ENCODE measurements at regions not wholly inside any gene's neighbourhood (a gene's known extent, or its start where the extent isn't known, plus 50 kb on each side); places are given as distances from the start of the nearest gene placed in this dataset.

- DNase-seq (no peak), ATAC-seq (no peak)
- H3K36me3 Mint-ChIP-seq: peaks cover 0 to 6% (median 0%) of the 10 kb centered on the region in 3 donors
- POLR2A ChIA-PET: no interaction called here
- H3K4me3 Mint-ChIP-seq: no peak overlapping the region
- H3K4me1 Mint-ChIP-seq: no peaks in the 10 kb centered on the region
- H3K27ac Mint-ChIP-seq: no peak overlapping the region
- peaks cover 0 to 25% (median 17%) of the 10 kb centered on the region in 5 donors for H3K27me3 Mint-ChIP-seq
- H3K9me3 Mint-ChIP-seq: peaks cover 0 to 13% (median 4%) of the 10 kb centered on the region in 9 donors
Measured at GRCh38 chr22:47333625-47334024, 571.2 kb downstream of the TBC1D22A start.

GRCh38 chr22:47332246-47332980, 570.0 kb downstream of the TBC1D22A start:
- no peaks in the 10 kb centered on the region for H3K4me1 Mint-ChIP-seq
- POLR2A ChIA-PET: no interaction called here
- peaks cover 0 to 28% (median 22%) of the 10 kb centered on the region in 5 donors for H3K27me3 Mint-ChIP-seq
- H3K9me3 Mint-ChIP-seq: peaks cover 0 to 13% (median 4%) of the 10 kb centered on the region in 9 donors
- peaks cover 0 to 6% (median 0%) of the 10 kb centered on the region in 3 donors for H3K36me3 Mint-ChIP-seq
- DNase-seq (no peak), ATAC-seq (no peak)
- H3K27ac Mint-ChIP-seq: no peak overlapping the region
- H3K4me3 Mint-ChIP-seq: no peak overlapping the region

GRCh38 chr22:47331750-47332149, 569.3 kb downstream of the TBC1D22A start:
- Mint-ChIP-seq H3K27ac (no peak overlapping the region), H3K4me3 (no peak overlapping the region), H3K4me1 (no peaks in the 10 kb centered on the region), H3K36me3 (peaks cover 0 to 6% (median 0%) of the 10 kb centered on the region in 3 donors), H3K27me3 (peaks cover 0 to 28% (median 23%) of the 10 kb centered on the region in 5 donors), H3K9me3 (peaks cover 0 to 13% (median 4%) of the 10 kb centered on the region in 9 donors)
- ATAC-seq (no peak), DNase-seq (no peak)
- POLR2A ChIA-PET: no interaction called here

- Mint-ChIP-seq H3K9me3 (peaks cover 0 to 5% (median 0%) of the 10 kb centered on the region in 9 donors), H3K27ac (no peak overlapping the region), H3K27me3 (peaks cover under 1 to 28% (median 24%) of the 10 kb centered on the region in 5 donors), H3K4me3 (no peak overlapping the region), H3K36me3 (peaks cover 0 to 6% (median 0%) of the 10 kb centered on the region in 3 donors), H3K4me1 (no peaks in the 10 kb centered on the region)
- POLR2A ChIA-PET: no interaction called here
- ATAC-seq: no peak
- DNase-seq: no peak
Measured at GRCh38 chr22:47329727-47330650, 567.5 kb downstream of the TBC1D22A start.

- Mint-ChIP-seq H3K36me3 (peaks cover 0 to 6% (median 0%) of the 10 kb centered on the region in 3 donors), H3K4me3 (no peak overlapping the region), H3K4me1 (no peaks in the 10 kb centered on the region), H3K27me3 (peaks cover 4 to 31% (median 28%) of the 10 kb centered on the region in 5 donors), H3K27ac (no peak overlapping the region), H3K9me3 (peaks cover 0 to 5% (median 0%) of the 10 kb centered on the region in 9 donors)
- DNase-seq: no peak
- POLR2A ChIA-PET: no interaction called here
- no peak for ATAC-seq
Measured at GRCh38 chr22:47328550-47329243, 566.2 kb downstream of the TBC1D22A start.

GRCh38 chr22:47327241-47327640, 564.8 kb downstream of the TBC1D22A start:
- Mint-ChIP-seq H3K36me3 (peaks cover 0 to 4% (median 0%) of the 10 kb centered on the region in 3 donors), H3K4me1 (no peaks in the 10 kb centered on the region), H3K4me3 (no peak overlapping the region), H3K27me3 (peaks cover 6 to 35% (median 28%) of the 10 kb centered on the region in 5 donors), H3K27ac (no peak overlapping the region), H3K9me3 (peaks cover 0 to 5% (median 0%) of the 10 kb centered on the region in 9 donors)
- no peak for DNase-seq
- POLR2A ChIA-PET: no interaction called here
- no peak for ATAC-seq

- Mint-ChIP-seq H3K36me3 (peaks cover 0 to 4% (median 0%) of the 10 kb centered on the region in 3 donors), H3K27me3 (peaks cover 6 to 28% (median 19%) of the 10 kb centered on the region in 5 donors), H3K27ac (no peak overlapping the region), H3K4me3 (no peak overlapping the region), H3K9me3 (peaks cover 0 to 3% (median 0%) of the 10 kb centered on the region in 9 donors), H3K4me1 (no peaks in the 10 kb centered on the region)
- ATAC-seq (no peak), DNase-seq (no peak)
- POLR2A ChIA-PET: no interaction called here
Measured at GRCh38 chr22:47325249-47325648, 562.8 kb downstream of the TBC1D22A start.

GRCh38 chr22:47324435-47324990, 562.1 kb downstream of the TBC1D22A start:
- POLR2A ChIA-PET: no interaction called here
- Mint-ChIP-seq H3K36me3 (peaks cover 0 to 4% (median 0%) of the 10 kb centered on the region in 3 donors), H3K4me1 (no peaks in the 10 kb centered on the region), H3K9me3 (peaks cover 0 to 5% (median 0%) of the 10 kb centered on the region in 9 donors), H3K27me3 (peaks cover 9 to 24% (median 12%) of the 10 kb centered on the region in 5 donors), H3K27ac (no peak overlapping the region), H3K4me3 (no peak overlapping the region)
- DNase-seq: no peak
- no peak for ATAC-seq

GRCh38 chr22:47323518-47323917, 561.1 kb downstream of the TBC1D22A start:
- no peaks in the 10 kb centered on the region for H3K4me1 Mint-ChIP-seq
- peaks cover 0 to 5% (median 0%) of the 10 kb centered on the region in 9 donors for H3K9me3 Mint-ChIP-seq
- no peak overlapping the region for H3K27ac Mint-ChIP-seq
- DNase-seq (no peak), ATAC-seq (no peak)
- H3K36me3 Mint-ChIP-seq: peaks cover 0 to 4% (median 0%) of the 10 kb centered on the region in 3 donors
- H3K27me3 Mint-ChIP-seq: peaks cover 7 to 26% (median 11%) of the 10 kb centered on the region in 5 donors
- H3K4me3 Mint-ChIP-seq: no peak overlapping the region
- POLR2A ChIA-PET: no interaction called here

GRCh38 chr22:47322854-47323253, 560.4 kb downstream of the TBC1D22A start:
- ATAC-seq: no peak
- Mint-ChIP-seq H3K4me1 (no peaks in the 10 kb centered on the region), H3K36me3 (peaks cover 0 to 4% (median 0%) of the 10 kb centered on the region in 3 donors), H3K27ac (no peak overlapping the region), H3K27me3 (peaks cover 10 to 29% (median 16%) of the 10 kb centered on the region in 5 donors), H3K4me3 (no peak overlapping the region), H3K9me3 (peaks cover 0 to 6% (median 0%) of the 10 kb centered on the region in 9 donors)
- POLR2A ChIA-PET: no interaction called here
- no peak for DNase-seq

- no peak overlapping the region for H3K4me3 Mint-ChIP-seq
Measured at GRCh38 chr22:47320560-47320959, 558.1 kb downstream of the TBC1D22A start.

More at GRCh38 chr22:47320560-47320959, 558.1 kb downstream of the TBC1D22A start:
- ATAC-seq (no peak), DNase-seq (no peak)
- peaks cover 0 to 8% (median 0%) of the 10 kb centered on the region in 9 donors for H3K9me3 Mint-ChIP-seq
- H3K36me3 Mint-ChIP-seq: peaks cover 0 to 4% (median 0%) of the 10 kb centered on the region in 3 donors
- no peaks in the 10 kb centered on the region for H3K4me1 Mint-ChIP-seq
- H3K27ac Mint-ChIP-seq: no peak overlapping the region
- peaks cover 16 to 31% (median 19%) of the 10 kb centered on the region in 5 donors for H3K27me3 Mint-ChIP-seq
- POLR2A ChIA-PET: no interaction called here

Measured in naive thymus-derived CD8-positive, alpha-beta T cell (primary cell).